GM12878 (cell line): ENCODE measurements at regions not wholly inside any gene's neighbourhood (a gene's known extent, or its start where the extent isn't known, plus 50 kb on each side); places are given as distances from the start of the nearest gene placed in this dataset.

Source experiments
- CREB1 ChIP-seq: IDR thresholded peaks from 2 replicates; pipeline ENCODE4 v1.6.1; 2012; ENCODE audit warnings: low read depth, mild to moderate bottlenecking, inconsistent platforms
- CTCF ChIP-seq, 3 experiments: IDR thresholded peaks in 2 of 3; conservative IDR thresholded peaks in 1 of 3; 2 replicates each; pipeline ENCODE4 v1.5.1; 2011; ENCODE audit warnings: low read depth in 3 of 3, low read length in 3 of 3, mild to moderate bottlenecking in 3 of 3, control low read depth in 2 of 3, moderate library complexity in 2 of 3, inconsistent platforms in 1 of 3, mixed read lengths in 1 of 3; ENCODE audit not compliant: control insufficient read depth in 2 of 3, insufficient read depth in 1 of 3; ENCODE audit errors: extremely low read depth in 1 of 3
- E2F4 ChIP-seq: IDR thresholded peaks from 2 replicates; pipeline ENCODE4 v1.6.1; 2012; ENCODE audit warnings: low read depth, low read length, improper control_type of control experiment
- MAX ChIP-seq: IDR thresholded peaks from 2 replicates; pipeline ENCODE4 v1.6.1; 2012; ENCODE audit warnings: low read depth, low read length, improper control_type of control experiment
- POLR2AphosphoS5 ChIP-seq: IDR thresholded peaks from 2 replicates; pipeline ENCODE4 v1.6.1; 2011; ENCODE audit warnings: mild to moderate bottlenecking, low read length, inconsistent platforms
- RAD21 ChIP-seq: IDR thresholded peaks from 2 replicates; pipeline ENCODE4 v1.6.1; 2011; ENCODE audit warnings: mild to moderate bottlenecking, low read depth, low read length, moderate library complexity; ENCODE audit not compliant: insufficient read depth

DNA sequence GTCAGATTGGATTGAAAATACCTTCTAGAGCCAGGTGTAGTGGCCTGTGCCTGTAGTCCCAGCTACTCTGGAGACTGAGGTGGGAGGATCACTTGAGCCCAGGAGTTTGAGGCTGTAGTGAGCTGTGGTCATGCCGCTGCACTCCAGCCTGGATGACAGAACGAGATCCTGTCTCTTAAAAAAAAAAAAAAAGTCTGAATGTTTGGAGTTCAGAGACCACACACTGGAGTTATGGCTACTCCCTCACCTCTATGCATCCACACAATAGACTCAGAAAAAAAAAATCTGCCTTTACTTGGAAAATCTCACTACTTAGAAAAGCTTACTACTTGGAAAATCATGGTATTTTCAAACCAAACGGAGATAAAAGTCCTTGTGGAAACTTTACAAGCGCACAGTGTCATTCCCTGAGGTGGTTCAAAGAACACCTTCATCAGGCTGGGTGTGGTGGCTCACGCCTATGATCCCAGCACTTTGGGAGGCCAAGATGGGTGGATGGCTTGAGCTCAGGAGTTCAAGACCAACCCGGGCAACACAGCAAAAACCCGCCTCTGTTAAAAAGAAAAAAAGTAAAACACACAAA is 63.9 kb upstream of the PICALM start:
- no peak for TF ChIP-seq MAX
- TF ChIP-seq RAD21 = no peak
- TF ChIP-seq POLR2AphosphoS5 = no peak
- TF ChIP-seq E2F4 = no peak
- TF ChIP-seq CTCF (IDR thresholded peaks at IDR 0.05 in 2 of 3, conservative IDR thresholded peaks at IDR 0.05 in 1 of 3; ENCODE audit: control insufficient read depth in 2 of 3, extremely low read depth in 1 of 3, insufficient read depth in 1 of 3, low read depth in 3 of 3, low read length in 3 of 3) = no peak
- TF ChIP-seq CREB1 = no peak
